HG02642 (cell line): ENCODE measurements at regions not wholly inside any gene's neighbourhood (a gene's known extent, or its start where the extent isn't known, plus 50 kb on each side); places are given as distances from the start of the nearest gene placed in this dataset.
"Not testable (repeated sequence)": the region's sequence is repeated elsewhere in the genome, so short reads cannot be mapped to it uniquely, and the experiment has no call there.

Source experiments
- ATAC-seq: cut with Tn5 transposase; IDR thresholded peaks from one replicate; pipeline ENCODE4 v1.9.1; 2021; ENCODE audit warnings: mild to moderate bottlenecking; ENCODE audit not compliant: unreplicated experiment, poor library complexity

DNA sequence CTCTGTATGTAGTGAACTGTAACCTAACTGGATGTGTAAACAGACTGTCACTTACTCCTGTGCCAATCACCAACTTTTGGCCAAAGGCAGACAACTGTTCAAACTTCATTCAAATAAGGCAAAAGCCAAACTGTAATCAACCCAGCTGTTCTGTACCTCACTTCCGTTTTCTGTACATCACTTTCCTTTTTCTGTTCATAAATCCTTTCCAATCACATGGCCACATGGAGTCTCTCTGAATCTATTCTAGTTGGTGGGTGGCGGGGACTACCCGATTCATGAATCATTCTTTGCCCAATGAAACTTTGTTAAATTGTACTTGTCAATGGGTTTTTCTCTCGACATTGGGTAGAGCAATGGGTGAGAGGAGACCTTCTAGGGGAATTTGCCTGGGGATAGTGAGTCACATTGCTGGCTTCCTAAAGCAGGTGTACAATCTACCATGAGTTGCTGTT is 178.3 kb upstream of the RFC3 start:
- peak; percentile 75 for ATAC-seq

DNA sequence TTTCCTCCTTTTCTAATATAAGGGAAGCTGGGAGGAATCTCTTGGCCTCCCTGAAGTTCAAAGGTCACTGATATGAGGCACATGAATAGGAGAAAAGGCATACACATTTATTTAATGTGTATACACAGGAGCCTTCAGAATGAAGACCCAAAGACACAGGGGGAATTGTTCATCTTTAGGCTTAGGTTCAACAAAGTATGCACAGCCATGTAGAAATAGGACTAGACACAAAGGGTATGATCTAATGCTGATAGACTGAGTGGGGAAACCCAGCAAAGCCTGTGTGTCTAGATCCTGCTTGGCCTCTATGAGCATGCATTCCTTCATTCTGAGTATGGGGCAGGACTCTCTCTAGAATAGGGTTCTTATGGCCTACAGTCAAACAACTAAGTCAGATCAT is 177.1 kb upstream of the RFC3 start:
- no peak for ATAC-seq

DNA sequence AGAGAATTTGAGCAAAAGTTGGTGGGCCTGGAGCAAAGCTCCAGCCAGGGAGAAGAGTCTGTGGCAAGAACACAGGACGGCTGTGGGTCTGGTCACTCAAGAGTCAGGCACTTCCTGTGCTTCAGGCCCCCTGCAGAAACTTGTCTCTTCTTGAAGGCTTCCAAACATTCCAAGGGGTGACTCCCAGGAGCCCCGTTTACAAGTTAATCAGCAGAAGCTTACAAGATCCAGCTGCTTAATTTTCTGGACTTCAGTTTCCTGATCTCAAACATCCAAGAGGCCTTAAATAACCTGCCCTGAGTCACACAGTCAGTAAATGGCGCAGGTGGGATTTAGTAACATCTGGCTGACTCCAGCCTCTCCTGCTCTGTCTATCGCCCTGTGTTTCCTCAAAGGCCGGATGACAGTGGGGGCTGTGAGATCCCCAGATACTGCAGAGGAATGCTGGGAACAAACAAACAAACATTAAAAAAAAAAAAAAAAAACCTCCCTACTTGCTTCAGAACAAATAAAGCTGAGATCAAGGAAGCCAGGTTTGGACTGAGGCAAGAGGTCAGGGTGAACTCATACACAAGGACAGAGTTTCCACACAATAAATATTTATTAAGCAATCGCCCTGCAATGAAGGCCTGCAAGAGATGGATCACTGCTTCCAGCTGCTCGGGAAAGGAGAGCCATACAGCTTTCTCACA is 175.4 kb upstream of the RFC3 start:
- ATAC-seq = no peak

DNA sequence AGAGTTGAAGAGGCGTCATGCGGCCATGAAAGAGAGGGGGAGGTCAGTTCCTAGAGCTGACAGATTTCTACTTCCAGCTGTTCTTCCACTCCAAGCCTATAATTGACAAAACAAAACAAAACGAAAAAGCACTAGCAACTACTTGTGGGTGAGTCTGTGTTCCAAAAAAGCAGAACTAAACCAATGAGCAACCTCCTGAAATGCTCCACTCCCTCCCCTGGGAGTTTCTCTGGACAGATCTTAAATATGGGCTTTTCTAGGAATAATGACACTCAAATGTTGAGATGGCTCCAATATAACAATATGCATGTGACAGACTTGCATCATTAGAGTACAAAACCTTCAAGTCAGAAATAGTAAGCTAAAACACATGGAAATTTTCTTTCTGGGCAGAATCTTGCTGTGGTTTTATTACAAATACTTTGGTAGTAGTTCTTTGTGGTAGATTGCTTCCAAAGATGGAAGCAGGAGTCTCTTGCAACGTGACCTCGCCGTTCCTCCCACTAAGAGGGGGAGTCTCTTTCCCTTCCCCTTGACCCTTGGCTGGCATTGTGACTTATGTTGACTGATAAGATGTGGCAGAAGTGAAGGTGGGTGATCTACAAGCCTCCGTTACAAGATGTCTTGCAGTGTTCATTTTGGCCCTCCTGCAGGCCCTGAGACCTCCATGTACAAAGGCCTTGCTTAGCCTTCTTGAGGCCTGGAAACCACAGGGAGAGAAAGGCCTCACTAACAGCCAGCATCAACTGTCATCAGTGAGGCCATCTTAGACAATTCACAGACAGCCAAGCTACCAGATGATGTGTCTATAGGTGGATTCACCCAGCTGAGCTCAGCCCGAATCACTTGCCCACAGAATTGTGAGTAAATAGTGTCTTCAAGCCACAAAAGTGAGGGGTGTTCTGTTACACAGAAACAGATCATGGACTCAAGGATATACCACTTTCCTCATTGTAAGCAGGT is 173.1 kb upstream of the RFC3 start:
- no peak for ATAC-seq

DNA sequence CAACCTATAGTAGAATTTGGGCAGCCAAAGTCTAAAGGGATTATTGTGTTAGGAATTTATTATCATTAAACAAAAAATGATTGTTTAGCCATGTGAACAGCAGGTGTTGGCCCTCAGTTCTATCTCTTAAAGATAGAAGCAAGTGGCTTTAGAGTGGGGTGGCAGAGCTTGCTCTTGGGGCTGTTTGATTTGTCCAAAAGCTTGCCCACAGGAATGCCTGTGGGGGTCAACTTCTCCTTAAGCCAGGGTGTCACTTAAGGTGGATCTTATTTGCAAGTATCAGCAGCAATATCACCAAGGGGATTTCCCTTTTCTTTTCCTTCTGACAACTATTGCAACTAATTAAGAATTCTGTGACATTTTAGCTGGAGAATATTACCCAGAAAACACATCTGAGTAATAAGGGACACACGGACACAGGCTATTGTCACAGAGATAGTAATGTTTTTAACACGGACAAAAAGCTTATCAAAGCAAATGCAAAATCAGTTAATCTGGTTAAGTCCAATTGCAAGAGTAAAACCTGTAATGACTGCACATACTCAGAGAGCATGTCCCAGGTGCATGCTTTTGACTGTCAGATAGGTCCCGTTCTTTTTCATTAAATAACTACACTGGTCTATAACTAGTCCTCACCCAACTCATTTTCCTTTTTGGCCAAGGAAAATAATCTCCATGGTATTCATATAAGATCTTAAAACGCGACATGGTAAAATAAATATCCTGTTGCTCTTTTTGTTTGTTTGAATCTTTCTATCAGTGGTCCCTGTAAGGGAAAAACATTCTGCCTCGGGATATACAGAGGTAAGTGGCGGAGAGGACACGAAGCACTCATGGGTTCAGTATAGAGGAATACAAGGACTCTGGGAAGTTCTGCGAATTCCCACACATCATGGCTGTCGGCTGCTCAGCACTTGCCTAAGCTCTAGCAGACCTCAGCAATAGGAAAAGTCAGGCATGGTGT is 172.1 kb upstream of the RFC3 start:
- no peak for ATAC-seq

DNA sequence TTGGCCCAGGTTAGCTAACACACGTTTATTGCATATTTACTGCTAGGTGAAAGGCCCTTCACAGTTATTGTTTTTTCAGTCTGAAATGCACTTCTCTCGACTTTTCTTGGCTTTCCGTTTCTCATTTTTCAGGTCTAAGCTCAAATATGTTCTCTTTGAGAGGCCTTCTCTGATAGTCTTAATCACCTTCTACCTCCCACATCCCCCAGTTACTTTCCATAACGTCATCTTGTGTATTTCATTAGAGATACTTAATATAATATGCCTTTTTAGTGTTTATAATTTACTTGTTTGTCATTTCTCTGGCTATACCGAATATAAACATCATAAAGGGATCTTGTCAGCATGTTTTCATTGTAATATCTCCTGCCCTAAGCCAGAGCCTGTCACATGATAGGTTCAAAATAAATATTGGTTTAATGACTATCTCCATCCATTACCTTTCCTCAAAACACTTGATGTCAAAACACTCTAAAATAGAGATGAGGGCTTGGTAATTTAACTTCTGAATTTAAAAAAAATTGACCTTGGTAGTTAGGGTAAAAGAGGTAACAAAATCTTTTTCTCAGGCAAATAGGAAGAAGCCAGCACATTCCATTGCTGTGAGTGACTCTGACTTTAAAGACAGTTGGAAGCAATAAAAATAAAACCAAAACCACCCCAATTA is 168.6 kb upstream of the RFC3 start:
- no peak for ATAC-seq

DNA sequence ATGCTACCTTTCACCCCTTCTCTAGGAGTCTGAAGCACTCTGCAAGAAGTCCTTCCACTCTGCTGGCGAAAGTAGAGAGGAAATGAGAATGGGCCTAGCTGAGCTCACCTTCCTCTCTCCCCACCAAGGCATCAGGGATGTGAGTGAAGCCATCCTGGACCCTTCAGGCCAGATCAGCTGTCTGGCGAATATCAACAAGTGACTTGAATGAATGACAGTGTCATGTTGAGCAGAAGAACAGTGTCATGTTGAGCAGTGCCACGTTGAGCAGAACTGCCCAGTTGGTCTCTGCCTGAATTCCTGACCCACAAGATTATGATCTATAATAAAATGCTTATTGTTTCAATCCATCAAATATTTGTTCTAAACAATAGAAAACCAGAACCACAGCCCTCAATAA is 166.2 kb upstream of the RFC3 start:
- ATAC-seq = no peak

DNA sequence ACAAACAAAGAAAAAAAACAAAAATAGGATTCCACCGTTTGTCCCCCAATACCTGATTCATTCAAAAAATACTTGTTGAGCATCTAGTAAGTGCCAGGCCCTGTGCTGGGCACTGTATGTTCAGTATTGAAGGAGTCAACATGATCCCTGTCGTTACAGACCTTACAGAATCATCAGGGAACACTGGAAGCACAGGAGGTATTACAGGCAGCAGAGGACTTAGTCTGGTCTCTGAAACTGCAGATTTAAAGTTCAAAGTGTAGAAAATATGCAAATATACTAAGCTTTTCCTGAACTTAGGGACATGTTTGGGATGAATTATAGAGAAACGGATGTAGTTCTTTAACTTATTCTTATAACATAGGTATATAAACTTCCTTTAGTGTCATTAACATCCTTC is 160.7 kb upstream of the RFC3 start:
- no peak for ATAC-seq

DNA sequence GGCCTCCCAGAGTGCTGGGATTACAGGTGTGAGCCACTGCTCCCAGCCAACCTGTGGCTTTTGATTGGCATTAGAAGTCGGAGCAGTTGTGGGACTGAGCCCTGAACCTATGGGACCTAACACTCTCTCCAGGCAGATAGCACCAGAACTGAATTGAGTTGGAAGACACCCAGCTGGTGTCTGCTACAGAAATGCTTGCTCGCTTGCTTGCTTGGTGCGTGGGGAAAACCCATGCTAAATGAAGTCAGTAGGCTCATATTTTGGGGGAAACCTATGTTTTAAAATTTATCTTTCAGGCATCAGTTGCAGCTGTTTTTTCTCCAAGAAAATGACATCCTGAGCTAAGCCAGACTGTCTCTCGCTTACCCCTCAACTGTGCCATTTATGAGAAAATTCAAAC is 158.5 kb upstream of the RFC3 start:
- no peak for ATAC-seq

DNA sequence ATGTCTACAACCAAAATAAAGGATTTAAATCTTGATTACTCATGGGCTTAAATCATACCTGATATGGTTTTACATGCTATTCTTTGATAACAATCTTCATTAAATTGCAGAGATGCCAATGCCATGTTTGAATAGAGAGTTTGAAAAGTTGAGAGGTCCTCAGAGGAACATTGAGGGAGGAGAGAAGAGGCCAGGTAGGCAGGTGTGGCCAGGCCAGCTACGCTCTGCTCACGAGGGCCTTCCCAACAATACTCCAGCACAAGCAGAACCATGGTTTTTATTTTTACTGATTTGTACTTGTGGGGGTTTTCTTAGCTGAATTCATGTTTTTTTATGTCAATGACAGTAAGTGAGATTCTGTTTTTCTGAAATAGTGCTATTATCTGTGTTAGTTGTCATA is 158.1 kb upstream of the RFC3 start:
- ATAC-seq = no peak

DNA sequence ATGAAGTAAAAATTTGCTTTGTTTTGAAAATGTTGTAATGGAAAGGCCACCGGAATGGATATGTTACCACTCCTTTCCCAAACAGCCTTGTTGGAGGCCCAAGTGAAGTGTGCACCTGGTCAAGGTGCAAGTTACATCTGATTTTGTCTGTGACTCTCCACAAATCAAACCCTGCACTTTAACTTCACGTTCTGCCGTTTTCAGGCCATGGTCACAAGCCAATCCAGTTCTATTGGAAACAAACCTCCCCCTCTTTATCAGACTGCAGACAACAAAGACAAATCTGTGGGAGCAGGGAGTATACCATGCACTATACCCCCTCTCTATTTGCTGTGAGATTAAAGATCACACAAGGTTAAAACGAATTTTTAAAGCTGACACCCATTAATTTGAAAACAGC is 155.6 kb upstream of the RFC3 start:
- ATAC-seq = no peak

DNA sequence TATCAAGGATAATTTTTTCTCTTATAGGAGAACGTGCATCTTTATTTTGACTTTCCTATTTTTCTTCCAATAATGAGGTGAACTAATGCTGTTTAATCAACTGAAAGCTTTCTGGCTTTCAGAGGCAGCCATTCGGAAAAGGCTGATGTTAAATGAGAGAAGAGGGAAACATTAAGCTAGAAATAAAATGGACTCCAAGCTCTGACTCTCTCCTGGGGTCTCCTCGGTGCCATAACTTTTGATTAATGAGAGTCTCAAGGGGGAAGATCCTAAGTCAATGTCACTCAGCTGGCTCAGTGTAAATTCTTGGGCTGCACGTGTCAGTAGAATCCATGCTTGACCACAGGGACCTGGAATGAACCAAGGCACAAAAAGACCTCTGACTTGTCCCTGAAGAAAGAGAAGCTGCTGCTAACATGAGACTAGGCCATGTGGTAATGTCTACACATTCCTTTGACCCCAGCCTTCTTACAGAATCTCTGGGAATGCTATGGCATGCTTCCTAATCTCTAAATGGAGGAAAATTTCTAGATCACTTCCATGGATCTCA is 152.2 kb upstream of the RFC3 start:
- ATAC-seq = no peak

DNA sequence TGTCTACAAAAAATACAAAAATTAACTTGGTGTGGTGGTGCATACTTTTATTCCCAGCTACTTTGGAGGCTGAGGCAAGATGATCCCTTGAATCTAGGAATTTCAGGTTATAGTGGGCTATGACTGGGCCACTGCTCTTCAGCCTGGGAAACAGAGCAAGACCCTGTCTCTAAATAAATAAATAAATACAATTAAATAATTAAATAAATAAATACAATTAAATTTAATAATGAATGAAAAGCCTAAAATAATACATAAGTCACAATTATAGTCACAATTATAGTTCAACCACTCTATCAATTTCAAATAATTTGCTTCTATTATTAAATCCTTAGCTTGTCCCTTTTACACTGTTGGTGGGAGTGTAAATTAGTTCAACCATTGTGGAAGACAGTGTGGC is 146.4 kb upstream of the RFC3 start:
- no peak for ATAC-seq

DNA sequence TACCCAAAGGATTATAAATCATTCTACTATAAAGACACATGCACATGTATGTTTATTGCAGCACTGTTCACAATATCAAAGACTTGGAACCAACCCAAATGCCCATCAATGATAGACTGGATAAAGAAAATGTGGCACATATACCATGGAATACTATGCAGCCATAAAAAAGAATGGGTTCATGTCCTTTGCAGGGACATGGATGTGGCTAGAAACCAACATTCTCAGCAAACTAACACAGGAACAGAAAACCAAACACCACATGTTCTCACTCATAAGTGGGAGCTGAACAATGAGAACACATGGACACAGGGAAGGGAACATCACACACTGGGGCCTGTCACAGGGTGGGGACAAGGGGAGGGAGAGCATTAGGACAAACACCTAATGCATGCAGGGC is 145.9 kb upstream of the RFC3 start:
- not testable (repeated sequence) for ATAC-seq

DNA sequence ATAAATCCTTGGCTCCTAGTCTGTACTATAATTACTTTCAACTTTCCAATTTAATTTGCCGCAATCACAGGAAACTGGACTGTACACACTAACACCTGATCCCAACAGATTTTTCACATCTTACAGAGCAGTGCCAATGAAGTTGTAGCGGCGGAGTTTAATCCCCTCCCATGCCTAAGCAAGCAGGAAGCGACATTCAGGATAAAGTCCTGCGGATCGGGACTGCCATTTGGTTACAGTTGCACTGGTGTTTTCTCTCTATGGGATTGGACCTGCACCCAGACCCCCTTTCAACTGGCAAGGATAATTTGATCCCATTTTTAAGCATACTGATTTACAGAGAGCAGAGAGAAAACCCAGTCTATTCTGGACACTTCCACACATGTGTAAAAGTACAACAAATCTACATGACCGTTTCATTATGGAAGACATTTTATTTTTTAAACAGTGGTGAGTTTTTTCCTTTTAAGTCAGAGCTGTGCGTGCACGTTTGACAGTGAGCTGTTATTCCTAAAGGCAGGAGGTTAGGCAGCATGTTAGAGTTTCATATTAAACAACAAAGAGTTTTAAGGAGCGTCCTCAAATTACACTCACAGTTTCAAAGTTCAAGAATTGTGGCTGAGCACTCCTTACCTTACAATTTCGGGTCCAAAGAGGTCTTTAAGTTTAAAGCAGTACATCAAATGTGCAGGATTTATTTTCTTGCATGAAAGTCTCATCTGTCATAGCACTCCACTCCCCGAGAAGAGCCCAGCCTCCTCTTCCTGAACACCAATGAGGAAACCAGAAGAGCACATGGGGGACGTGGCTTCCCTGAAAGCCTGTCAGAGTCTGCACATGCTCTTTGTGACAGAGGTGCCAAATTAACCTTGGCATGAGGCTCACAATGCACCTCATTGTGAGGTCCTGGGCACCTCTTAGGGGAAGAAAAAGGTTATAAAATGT is 141.6 kb upstream of the RFC3 start:
- no peak for ATAC-seq

DNA sequence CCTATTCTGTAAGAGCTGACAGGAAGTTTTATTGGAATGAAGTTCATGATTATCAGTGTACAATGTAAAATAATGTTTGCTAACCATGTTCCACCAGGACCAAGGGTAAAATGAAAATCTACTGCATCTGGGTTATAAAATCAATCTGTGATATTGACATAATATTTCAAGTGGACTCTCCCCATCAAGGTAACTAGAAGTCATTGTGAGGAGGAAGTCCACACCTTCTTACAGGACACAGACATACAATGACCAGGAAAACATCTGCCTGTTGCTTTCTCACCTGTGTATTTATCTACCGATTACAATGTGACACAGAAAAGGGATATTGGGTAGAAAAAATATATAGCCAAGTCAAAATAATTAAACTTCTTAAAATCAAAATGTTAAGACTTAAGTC is 140.7 kb upstream of the RFC3 start:
- no peak for ATAC-seq

DNA sequence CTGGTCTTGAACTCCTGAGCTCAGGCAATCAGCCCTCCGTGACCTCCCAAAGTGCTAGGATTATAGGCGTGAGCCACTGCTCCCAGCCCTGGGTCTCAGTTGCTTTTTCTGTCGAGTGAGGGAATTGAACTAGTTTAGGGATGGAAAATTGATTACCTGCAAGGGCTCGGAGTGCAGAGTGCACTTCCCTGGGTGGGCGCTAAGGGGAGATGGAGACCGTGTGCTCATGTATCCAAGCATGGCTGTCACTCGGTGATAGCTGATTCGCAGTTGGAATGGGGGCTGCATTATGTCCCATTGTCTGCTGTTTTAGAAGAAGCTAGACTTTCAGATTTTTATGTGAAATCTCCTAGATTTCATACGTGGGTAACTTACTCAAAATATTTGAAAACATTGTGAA is 139.9 kb upstream of the RFC3 start:
- no peak for ATAC-seq

DNA sequence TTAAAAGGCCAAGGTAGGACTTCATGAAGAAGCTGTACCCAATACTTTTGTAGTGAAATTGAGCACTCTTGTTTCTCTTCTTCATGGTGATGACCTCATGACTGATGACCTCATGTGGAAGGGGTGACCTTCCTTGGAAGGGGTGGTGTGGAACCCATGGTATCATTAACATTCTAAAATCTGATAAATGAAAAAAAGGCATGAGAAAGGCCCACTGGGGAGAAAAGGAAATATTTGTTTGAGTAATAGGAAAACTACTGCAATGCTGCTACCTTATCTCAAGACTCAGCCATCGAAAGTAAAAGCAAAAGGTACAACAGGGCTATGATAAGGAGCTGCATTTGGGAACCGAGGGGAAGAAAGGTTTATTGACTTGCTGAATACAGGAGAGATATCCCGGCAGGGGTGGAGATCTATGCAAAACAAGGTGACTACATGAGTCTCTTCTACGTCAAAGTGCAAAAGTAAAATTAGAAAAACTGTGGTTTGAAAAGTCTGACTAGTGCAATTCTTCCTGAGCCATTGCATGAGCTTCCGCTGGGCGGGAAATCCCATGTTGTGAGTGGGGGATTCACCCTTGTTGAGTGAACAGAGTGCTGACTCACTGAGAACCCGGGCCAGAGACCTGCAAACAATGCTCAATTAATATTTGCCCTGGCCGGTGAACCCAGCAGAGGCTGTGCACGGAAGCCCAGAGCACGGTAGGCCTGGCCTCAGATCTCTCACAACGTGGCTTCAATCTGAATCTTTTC is 138.9 kb upstream of the RFC3 start:
- peak; percentile 95 for ATAC-seq
